WERI-Rb-1 (cell line): ENCODE measurements at regions not wholly inside any gene's neighbourhood (a gene's known extent, or its start where the extent isn't known, plus 50 kb on each side); places are given as distances from the start of the nearest gene placed in this dataset.
A peak's percentile ranks its signal among the peaks of the same experiment; 100 is the strongest.

ENCODE experiments used
- DNase-seq: peaks from one replicate; pipeline ENCODE4 v3.0.0-alpha.2; 2020
- H3K27ac ChIP-seq: fragments of 250-450 bp; sonication (Bioruptor Pico); 2 replicates; pipeline ENCODE4 v1.5.1; 2020; ENCODE audit warnings: mild to moderate bottlenecking, moderate library complexity
- H3K27me3 ChIP-seq: fragments of 250-450 bp; sonication (Bioruptor Pico); 2 replicates; pipeline ENCODE4 v1.5.1; 2021; ENCODE audit warnings: mild to moderate bottlenecking, low read depth, moderate library complexity; ENCODE audit not compliant: insufficient read depth, severe bottlenecking
- H3K36me3 ChIP-seq: fragments of 250-450 bp; sonication (Bioruptor Pico); 2 replicates; pipeline ENCODE4 v1.5.1; 2020; ENCODE audit warnings: mild to moderate bottlenecking, moderate library complexity
- H3K4me3 ChIP-seq: 2 replicates; pipeline ENCODE4 v1.5.1; 2011; ENCODE audit warnings: low read depth, mild to moderate bottlenecking, control low read depth, low read length
- H3K9me3 ChIP-seq: fragments of 250-450 bp; sonication (Bioruptor Pico); 2 replicates; pipeline ENCODE4 v1.5.1; 2021; ENCODE audit warnings: mild to moderate bottlenecking, moderate library complexity; ENCODE audit not compliant: severe bottlenecking
- TF ChIP-seq, protein P1 (sequence below): IDR thresholded peaks from 2 replicates; pipeline ENCODE4 v1.5.1; 2011; ENCODE audit warnings: low read depth, mild to moderate bottlenecking, control low read depth, inconsistent platforms, low read length

GRCh38 chr7:131717181-131717580 is 160.8 kb upstream of the PODXL start:
- no peak for DNase-seq
- Histone ChIP-seq H3K27ac (no peak overlapping the region), H3K4me3 (no peak overlapping the region), H3K27me3 (no peaks in the 10 kb centered on the region), H3K9me3 (no peaks in the 10 kb centered on the region), H3K36me3 (no peaks in the 10 kb centered on the region)
- TF ChIP-seq, protein P1, sequence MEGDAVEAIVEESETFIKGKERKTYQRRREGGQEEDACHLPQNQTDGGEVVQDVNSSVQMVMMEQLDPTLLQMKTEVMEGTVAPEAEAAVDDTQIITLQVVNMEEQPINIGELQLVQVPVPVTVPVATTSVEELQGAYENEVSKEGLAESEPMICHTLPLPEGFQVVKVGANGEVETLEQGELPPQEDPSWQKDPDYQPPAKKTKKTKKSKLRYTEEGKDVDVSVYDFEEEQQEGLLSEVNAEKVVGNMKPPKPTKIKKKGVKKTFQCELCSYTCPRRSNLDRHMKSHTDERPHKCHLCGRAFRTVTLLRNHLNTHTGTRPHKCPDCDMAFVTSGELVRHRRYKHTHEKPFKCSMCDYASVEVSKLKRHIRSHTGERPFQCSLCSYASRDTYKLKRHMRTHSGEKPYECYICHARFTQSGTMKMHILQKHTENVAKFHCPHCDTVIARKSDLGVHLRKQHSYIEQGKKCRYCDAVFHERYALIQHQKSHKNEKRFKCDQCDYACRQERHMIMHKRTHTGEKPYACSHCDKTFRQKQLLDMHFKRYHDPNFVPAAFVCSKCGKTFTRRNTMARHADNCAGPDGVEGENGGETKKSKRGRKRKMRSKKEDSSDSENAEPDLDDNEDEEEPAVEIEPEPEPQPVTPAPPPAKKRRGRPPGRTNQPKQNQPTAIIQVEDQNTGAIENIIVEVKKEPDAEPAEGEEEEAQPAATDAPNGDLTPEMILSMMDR: no peak

DNA sequence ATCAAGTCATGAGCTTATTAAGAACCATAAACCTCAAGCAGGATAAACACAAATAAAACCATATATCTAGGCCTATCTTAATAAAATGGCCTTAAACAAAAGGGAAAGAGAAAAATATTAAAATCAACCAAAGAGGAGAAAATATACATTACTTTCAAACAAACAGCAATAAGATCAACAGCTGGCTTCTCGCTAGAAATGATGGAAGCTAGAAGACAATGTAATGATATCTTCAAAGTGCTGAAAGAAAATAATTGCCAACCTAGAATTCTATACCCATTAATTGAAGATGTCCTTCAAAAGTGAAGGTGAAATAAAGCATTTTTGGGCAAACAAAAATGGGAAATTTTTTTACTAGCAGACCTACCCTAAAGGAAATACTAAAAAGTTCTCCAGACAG is 142.9 kb upstream of the PODXL start:
- Histone ChIP-seq H3K4me3 (no peak overlapping the region), H3K36me3 (no peaks in the 10 kb centered on the region), H3K27ac (no peak overlapping the region), H3K27me3 (no peaks in the 10 kb centered on the region), H3K9me3 (no peaks in the 10 kb centered on the region)
- no peak for DNase-seq
- TF ChIP-seq, protein P1: no peak

DNA sequence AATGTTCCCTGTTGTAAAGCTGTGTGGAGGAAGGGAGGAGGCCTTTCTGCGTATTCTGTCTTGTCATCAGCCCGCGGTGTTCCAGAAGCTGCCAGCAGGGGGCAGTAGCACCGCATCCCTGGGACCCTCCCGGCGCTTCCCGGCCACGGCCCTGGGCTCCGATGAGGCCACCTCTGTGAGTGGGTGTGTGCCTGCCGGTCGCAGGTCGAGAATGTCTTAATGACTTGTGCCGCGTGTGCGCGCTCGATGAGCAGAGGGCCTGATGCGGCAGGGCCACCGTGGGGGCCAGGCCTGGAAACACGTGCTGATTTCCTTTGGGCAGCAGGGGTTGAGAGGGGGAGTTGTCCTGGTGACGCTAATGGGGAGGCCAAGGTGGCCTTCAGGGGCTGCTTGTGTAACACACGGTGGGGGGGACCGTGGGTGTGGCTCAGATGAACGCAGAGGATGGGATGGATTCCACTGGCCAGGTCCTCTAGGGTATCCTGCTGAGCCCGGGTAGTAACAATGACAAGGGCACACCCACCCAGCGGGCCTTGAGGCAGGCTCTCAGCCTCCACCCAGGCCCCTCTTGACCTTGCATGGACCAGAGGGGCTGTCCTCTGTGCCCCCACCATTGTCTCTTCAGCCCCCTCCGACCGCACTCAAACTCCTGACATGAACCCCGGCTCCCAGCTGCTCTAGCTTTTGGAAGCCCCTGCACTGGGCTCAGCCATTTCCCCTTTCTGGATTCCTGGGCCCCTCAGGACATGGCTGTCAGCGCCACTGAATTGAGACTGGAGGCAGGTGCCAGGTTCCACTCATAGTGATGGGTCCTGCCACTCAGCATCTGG is 135.9 kb upstream of the PODXL start:
- Histone ChIP-seq H3K27me3 (no peaks in the 10 kb centered on the region), H3K36me3 (no peaks in the 10 kb centered on the region), H3K4me3 (peak overlapping the region; percentile 18), H3K9me3 (no peaks in the 10 kb centered on the region), H3K27ac (no peak overlapping the region)
- peak; percentile 86 for DNase-seq
- TF ChIP-seq, protein P1: peak; percentile 96

DNA sequence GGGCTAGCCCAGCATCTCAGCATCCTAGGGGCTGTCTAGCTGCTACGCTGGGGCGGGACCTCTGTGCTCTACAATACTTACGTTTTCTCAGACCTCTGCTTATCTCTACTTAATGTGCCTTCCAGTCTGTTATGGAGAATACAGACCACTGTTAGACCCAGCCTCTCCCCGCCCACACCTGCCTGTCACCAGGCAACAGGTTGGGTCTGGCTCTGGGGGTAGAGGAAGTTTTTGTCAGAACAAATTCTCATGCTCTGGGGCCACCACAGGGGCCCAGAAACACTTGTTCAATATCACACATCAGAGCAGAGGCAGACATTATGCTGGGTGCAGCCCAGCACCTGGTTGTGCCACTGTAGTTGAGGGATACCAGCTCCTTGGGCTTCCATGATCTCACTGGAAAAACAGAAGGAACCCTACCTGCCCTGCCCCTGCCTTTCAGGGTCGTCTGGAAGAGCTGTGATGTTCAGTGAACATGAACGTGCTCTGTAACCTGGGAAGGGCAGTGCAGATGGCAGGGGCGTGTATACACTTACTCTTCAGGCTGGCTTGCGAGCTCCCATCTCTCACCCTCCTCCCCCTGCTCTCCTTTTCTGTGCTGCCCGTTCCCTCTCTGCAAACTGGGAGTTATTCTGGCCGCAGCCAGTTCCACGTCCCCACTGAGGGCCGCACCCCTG is 135.2 kb upstream of the PODXL start:
- TF ChIP-seq, protein P1: no peak
- Histone ChIP-seq H3K27ac (no peak overlapping the region), H3K27me3 (no peaks in the 10 kb centered on the region), H3K9me3 (no peaks in the 10 kb centered on the region), H3K4me3 (no peak overlapping the region; the same call in 1 of the 2 replicates), H3K36me3 (no peaks in the 10 kb centered on the region)
- DNase-seq: no peak

GRCh38 chr7:131690441-131690840 is 134.0 kb upstream of the PODXL start:
- no peak overlapping the region for H3K27ac ChIP-seq
- H3K27me3 ChIP-seq: no peaks in the 10 kb centered on the region
- H3K4me3 ChIP-seq: no peak overlapping the region
- TF ChIP-seq, protein P1: no peak
- no peak for DNase-seq
- no peaks in the 10 kb centered on the region for H3K36me3 ChIP-seq
- H3K9me3 ChIP-seq: no peaks in the 10 kb centered on the region
